ENCODE measurements at regions not wholly inside any gene's neighbourhood (a gene's known extent, or its start where the extent isn't known, plus 50 kb on each side); places are given as distances from the start of the nearest gene placed in this dataset.
"Not testable (repeated sequence)": the region's sequence is repeated elsewhere in the genome, so short reads cannot be mapped to it uniquely, and the experiment has no call there.

- peaks cover 2 to 10% (median 6%) of the 10 kb centered on the region in 7 donors for H3K9me3 Mint-ChIP-seq
- H3K27me3 Mint-ChIP-seq (ENCODE audit: low read depth in 3 of 3) = peaks cover 0 to 2% (median 0%) of the 10 kb centered on the region in 3 donors
- WGBS (ENCODE audit: insufficient coverage) = no CpG with 5 or more reads among the region's 3 CpGs
- Histone ChIP-seq H3K79me2 (ENCODE audit: insufficient read depth, low read length) (no peaks in the 10 kb centered on the region), H3K4me3 (replicated peaks in 1 of 3; ENCODE audit: low read depth in 2 of 3, low read length in 3 of 3) (no peak overlapping the region), H2AFZ (ENCODE audit: insufficient read depth, low read depth, low read length, poor library complexity, severe bottlenecking) (no peak overlapping the region), H3K36me3 (replicated peaks in 1 of 2; ENCODE audit: control insufficient read depth in 1 of 2, insufficient read depth in 2 of 2, low read length in 2 of 2) (no peaks in the 10 kb centered on the region), H4K20me1 (ENCODE audit: insufficient read depth, low read length) (no peaks in the 10 kb centered on the region), H3K9ac (ENCODE audit: insufficient read depth, low read length, poor library complexity, severe bottlenecking) (no peak overlapping the region), H3K4me2 (replicated peaks; ENCODE audit: extremely low read depth, low read length, poor library complexity, severe bottlenecking) (no peak overlapping the region), H3K9me3 (replicated peaks in 1 of 2; ENCODE audit: control insufficient read depth in 1 of 2, insufficient read depth in 1 of 2, low read length in 2 of 2) (peaks cover 0 to 11% of the 10 kb centered on the region in 2 donors), H3K4me1 (ENCODE audit: control insufficient read depth in 1 of 2, insufficient read depth in 2 of 2, low read length in 2 of 2) (no peaks in the 10 kb centered on the region), H3K27me3 (ENCODE audit: control insufficient read depth in 2 of 2, insufficient read depth in 2 of 2, low read length in 2 of 2) (no peaks in the 10 kb centered on the region), H3K27ac (ENCODE audit: low read depth in 1 of 2, low read length in 2 of 2) (no peak overlapping the region)
- no peaks in the 10 kb centered on the region for H3K4me1 Mint-ChIP-seq
- no peak overlapping the region for H3K27ac Mint-ChIP-seq
- no peaks in the 10 kb centered on the region for H3K36me3 Mint-ChIP-seq
- intact Hi-C loops (cut with micrococcal nuclease) = no loop called here
- TF ChIP-seq CTCF (IDR thresholded peaks at IDR 0.05) = no peak
- no peak for DNase-seq
- no peak overlapping the region for H3K4me3 Mint-ChIP-seq
Observed at GRCh38 chr7:145700488-145700887, 416.1 kb upstream of the CNTNAP2 start.

- no peaks in the 10 kb centered on the region for H4K20me1 ChIP-seq (ENCODE audit: insufficient read depth, low read length)
- Mint-ChIP-seq H3K36me3 (no peaks in the 10 kb centered on the region), H3K27me3 (ENCODE audit: low read depth in 3 of 3) (peaks cover 0 to 2% (median 0%) of the 10 kb centered on the region in 3 donors), H3K4me1 (no peaks in the 10 kb centered on the region), H3K27ac (no peak overlapping the region), H3K4me3 (no peak overlapping the region), H3K9me3 (peaks cover 2 to 10% (median 6%) of the 10 kb centered on the region in 7 donors)
- H3K4me2 ChIP-seq (replicated peaks; ENCODE audit: extremely low read depth, low read length, poor library complexity, severe bottlenecking) = no peak overlapping the region
- no peak overlapping the region for H3K27ac ChIP-seq (ENCODE audit: low read depth in 1 of 2, low read length in 2 of 2)
- no peak overlapping the region for H2AFZ ChIP-seq (ENCODE audit: insufficient read depth, low read depth, low read length, poor library complexity, severe bottlenecking)
- H3K4me3 ChIP-seq (replicated peaks in 1 of 3; ENCODE audit: low read depth in 2 of 3, low read length in 3 of 3) = no peak overlapping the region
- intact Hi-C loops (cut with micrococcal nuclease) = no loop called here
- DNase-seq = no peak
- WGBS (ENCODE audit: insufficient coverage) = 88% methylated on average over 4 of the region's 6 CpGs
- H3K79me2 ChIP-seq (ENCODE audit: insufficient read depth, low read length) = no peaks in the 10 kb centered on the region
- H3K4me1 ChIP-seq (ENCODE audit: control insufficient read depth in 1 of 2, insufficient read depth in 2 of 2, low read length in 2 of 2) = no peaks in the 10 kb centered on the region
- TF ChIP-seq CTCF (IDR thresholded peaks at IDR 0.05) = no peak
- H3K9me3 ChIP-seq (replicated peaks in 1 of 2; ENCODE audit: control insufficient read depth in 1 of 2, insufficient read depth in 1 of 2, low read length in 2 of 2) = peaks cover 0 to 11% of the 10 kb centered on the region in 2 donors
- H3K36me3 ChIP-seq (replicated peaks in 1 of 2; ENCODE audit: control insufficient read depth in 1 of 2, insufficient read depth in 2 of 2, low read length in 2 of 2) = no peaks in the 10 kb centered on the region
- H3K9ac ChIP-seq (ENCODE audit: insufficient read depth, low read length, poor library complexity, severe bottlenecking) = no peak overlapping the region
- no peaks in the 10 kb centered on the region for H3K27me3 ChIP-seq (ENCODE audit: control insufficient read depth in 2 of 2, insufficient read depth in 2 of 2, low read length in 2 of 2)
Observed at GRCh38 chr7:145698526-145699262, 417.9 kb upstream of the CNTNAP2 start.

GRCh38 chr7:145697412-145698107 lies 419.0 kb upstream of the CNTNAP2 start:
- H3K4me3 ChIP-seq (replicated peaks in 1 of 3; ENCODE audit: low read depth in 2 of 3, low read length in 3 of 3); H3K27ac ChIP-seq (ENCODE audit: low read depth in 1 of 2, low read length in 2 of 2); H4K20me1 ChIP-seq (ENCODE audit: insufficient read depth, low read length); H3K79me2 ChIP-seq (ENCODE audit: insufficient read depth, low read length); DNase-seq; H3K4me3 Mint-ChIP-seq; H3K4me1 ChIP-seq (ENCODE audit: control insufficient read depth in 1 of 2, insufficient read depth in 2 of 2, low read length in 2 of 2); intact Hi-C loops (cut with micrococcal nuclease); H2AFZ ChIP-seq (ENCODE audit: insufficient read depth, low read depth, low read length, poor library complexity, severe bottlenecking); H3K27me3 ChIP-seq (ENCODE audit: control insufficient read depth in 2 of 2, insufficient read depth in 2 of 2, low read length in 2 of 2); H3K9ac ChIP-seq (ENCODE audit: insufficient read depth, low read length, poor library complexity, severe bottlenecking); H3K27ac Mint-ChIP-seq; H3K27me3 Mint-ChIP-seq (ENCODE audit: low read depth in 3 of 3); H3K36me3 ChIP-seq (replicated peaks in 1 of 2; ENCODE audit: control insufficient read depth in 1 of 2, insufficient read depth in 2 of 2, low read length in 2 of 2); H3K4me2 ChIP-seq (replicated peaks; ENCODE audit: extremely low read depth, low read length, poor library complexity, severe bottlenecking); H3K4me1 Mint-ChIP-seq; H3K36me3 Mint-ChIP-seq: not testable (repeated sequence)
- 95% methylated on average over 39 of the region's 49 CpGs for WGBS (ENCODE audit: insufficient coverage)
- peaks cover 0 to 12% of the 10 kb centered on the region in 2 donors for H3K9me3 ChIP-seq (replicated peaks in 1 of 2; ENCODE audit: control insufficient read depth in 1 of 2, insufficient read depth in 1 of 2, low read length in 2 of 2)
- H3K9me3 Mint-ChIP-seq = peaks cover 2 to 10% (median 6%) of the 10 kb centered on the region in 7 donors
